GM18867 (cell line): ENCODE measurements at regions not wholly inside any gene's neighbourhood (a gene's known extent, or its start where the extent isn't known, plus 50 kb on each side); places are given as distances from the start of the nearest gene placed in this dataset.
A peak's percentile ranks its signal among the peaks of the same experiment; 100 is the strongest.
"Not testable (repeated sequence)": the region's sequence is repeated elsewhere in the genome, so short reads cannot be mapped to it uniquely, and the experiment has no call there.

ENCODE experiments used
- ATAC-seq: cut with Tn5 transposase; IDR thresholded peaks from one replicate; pipeline ENCODE4 v1.9.1; 2021; ENCODE audit warnings: mild to moderate bottlenecking, moderate library complexity; ENCODE audit not compliant: unreplicated experiment

DNA sequence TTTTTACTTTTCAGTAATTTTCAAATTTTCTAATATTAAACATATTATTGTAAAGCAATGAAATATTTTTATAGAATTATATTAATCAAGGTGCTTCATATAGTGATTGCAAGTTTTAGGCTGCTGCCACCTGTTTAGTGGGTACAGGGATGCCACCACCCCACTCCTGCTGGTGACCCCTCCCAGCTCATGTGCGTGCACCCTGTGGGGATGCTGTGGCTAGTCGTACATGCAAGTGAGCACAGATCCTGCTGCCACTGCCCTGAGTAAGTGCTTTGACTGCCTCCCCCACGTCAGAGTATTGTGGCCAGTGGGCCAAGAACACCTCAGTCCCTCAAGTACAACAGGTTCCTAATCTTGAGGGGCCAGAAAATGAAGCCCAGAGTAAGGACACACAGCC, 320.1 kb upstream of the DDI1 start:
- no peak for ATAC-seq

DNA sequence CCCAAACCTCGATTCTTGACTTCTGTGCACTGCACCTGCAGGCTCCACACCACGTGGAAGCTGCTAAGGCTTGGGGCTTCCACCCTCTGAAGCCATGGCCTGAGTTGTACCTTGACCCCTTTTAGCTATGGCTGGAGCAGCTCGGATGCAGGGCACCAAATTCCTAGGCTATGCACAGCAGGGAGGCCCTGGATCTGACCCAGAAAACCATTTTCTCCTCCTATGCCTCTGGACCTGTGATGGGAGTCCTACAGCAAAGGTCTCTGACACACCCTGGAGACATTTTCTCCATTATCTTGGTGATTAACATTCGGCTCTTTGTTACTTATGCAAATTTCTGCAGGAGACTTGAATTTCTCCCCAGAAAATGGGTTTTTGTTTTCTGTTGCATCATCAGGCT, 309.2 kb upstream of the DDI1 start:
- ATAC-seq = no peak

DNA sequence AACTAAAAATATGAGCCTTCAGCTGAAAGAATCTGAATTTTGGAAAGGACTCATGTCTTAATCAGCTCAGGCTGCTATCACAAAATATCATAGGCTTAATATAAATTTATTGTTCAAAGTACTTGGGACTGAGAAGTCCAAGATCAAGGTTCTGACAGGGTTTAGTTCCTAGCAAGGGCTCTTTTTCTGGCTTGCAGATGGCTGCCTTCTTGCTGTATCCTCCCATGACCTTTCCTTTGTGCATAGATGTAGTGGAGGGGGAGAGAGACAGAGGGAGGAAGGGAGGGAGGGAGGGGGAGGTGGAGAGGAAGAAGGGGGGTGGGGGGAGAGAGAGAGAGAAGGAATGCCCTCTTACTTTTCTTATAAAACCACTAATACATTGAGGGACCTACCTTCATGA, 306.8 kb upstream of the DDI1 start:
- no peak for ATAC-seq

GRCh38 chr11:103730131-103730940, 306.1 kb upstream of the DDI1 start:
- ATAC-seq = no peak

DNA sequence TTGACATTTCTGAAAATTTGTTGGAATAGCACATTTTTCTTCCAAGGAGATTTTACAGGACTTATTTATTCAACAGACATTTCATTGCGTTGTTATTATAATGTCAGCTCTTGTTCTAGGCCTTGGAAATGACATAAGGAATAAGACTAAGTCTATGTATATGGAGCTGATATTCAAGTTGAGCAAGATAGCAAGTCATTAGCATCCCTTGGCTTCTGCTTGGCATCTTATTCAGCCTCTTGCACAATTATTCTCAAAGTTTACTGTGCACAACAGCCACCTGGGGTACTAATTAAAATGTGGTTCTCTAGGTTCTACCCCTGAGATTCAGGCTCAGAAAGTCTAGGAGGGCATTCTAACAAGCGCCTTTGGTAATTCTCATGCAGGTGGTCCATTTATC, 304.8 kb upstream of the DDI1 start:
- no peak for ATAC-seq

- no peak for ATAC-seq
Measured at GRCh38 chr11:103733889-103734288, 302.6 kb upstream of the DDI1 start.

DNA sequence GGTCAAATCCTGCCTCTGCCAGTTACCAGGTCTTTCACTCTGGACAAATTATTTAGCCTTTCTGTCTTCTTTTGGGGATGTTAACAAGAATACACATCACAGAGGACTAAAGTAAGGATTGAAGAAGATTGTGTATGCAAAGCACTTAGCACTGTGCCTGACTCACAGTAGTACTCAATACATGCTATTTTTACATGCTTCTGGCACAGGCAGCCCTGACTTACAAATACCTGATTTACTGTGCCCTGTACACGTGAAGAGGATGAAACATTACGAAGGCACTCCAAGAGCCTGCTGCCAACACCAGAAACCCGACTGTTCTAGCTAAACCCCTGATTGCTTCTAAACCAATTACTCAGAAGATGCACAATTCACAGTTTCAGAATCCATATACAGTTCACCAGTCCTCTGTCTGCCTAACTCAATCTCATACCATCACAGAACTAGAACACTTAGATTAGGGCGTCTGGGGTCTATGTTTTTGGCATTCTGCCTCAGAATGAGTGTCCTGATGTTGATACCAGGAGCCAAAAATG, 300.9 kb upstream of the DDI1 start:
- ATAC-seq = no peak

DNA sequence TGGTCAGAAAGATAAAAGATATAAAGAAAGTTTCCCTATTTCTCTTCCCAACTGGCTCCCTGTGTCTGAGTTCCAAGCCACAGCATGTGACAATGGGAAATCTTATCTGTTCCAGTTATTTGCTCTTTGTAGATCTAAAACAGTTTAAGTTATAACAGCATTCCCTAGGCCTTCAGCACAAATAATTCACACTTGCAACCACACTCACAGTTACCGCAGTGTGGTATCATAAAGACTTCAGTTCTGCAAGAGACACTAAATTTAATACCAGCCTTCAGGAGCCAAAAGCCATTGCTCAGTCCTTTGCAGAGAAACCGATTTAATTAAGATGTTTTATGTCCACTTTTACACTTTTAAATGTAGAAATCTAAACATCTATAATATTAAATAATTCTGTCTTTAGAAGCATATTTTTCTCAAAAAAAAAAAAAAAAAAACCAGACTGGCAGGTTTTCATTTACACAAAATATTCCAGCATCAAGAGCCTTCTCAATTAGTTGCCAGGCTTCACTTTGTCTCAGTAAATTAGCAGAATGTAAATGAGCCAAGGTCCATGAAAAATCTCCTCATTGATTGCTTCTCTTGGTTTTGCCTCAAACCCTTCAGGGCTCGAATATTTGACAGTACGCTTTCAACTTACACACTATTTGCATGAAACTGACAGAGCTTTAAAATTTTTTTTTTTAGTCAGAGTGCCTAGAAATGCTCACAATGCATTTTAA, 300.0 kb upstream of the DDI1 start:
- ATAC-seq = no peak

DNA sequence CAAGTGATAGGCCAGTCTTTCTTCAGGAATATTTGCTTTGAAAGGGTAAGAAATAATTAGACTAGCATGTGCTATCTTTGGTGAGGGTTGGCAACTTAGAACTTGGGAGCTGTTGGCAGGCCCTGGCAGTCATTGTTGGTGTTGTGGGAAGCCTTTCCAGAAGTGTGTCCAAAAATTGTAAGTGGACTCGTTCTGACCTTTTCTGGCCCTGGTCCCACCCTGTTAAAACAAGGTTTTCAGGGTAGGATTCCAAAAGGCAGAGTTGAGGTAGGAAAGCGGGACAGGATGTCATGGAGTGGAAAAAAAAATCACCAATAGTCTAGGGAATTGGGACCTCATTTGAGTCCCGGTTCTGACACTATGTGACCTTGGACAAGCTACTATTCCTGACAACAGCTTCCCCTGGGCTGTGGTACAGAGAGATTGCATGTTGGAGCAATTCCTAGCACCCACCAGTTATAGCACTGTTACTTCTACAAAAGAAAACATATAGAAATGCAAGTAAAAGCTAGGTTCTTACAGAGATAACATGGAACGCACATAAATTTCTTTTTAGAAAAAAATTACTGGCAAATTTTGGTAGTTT, 299.3 kb upstream of the DDI1 start:
- no peak for ATAC-seq

DNA sequence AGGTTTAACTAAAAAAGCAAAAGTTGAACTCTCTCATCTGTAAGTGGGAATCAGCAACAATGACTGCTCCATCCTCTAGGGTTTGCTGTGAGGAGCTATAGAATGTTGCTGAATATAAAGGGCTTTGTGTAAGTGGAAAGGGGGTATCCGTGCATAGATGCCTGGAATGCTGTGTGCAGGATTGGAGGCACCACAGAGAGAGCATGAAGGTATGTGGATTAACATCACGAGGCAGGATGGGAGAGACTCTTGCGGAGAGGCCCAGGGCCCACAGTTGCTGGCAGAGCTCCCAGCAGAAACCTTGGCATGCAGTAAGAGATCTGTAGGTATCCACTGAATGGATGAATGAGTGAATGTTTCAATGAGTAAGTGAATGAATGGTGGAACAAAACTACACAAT, 298.7 kb upstream of the DDI1 start:
- no peak for ATAC-seq

GRCh38 chr11:103739074-103739796, 297.2 kb upstream of the DDI1 start:
- not testable (repeated sequence) for ATAC-seq

DNA sequence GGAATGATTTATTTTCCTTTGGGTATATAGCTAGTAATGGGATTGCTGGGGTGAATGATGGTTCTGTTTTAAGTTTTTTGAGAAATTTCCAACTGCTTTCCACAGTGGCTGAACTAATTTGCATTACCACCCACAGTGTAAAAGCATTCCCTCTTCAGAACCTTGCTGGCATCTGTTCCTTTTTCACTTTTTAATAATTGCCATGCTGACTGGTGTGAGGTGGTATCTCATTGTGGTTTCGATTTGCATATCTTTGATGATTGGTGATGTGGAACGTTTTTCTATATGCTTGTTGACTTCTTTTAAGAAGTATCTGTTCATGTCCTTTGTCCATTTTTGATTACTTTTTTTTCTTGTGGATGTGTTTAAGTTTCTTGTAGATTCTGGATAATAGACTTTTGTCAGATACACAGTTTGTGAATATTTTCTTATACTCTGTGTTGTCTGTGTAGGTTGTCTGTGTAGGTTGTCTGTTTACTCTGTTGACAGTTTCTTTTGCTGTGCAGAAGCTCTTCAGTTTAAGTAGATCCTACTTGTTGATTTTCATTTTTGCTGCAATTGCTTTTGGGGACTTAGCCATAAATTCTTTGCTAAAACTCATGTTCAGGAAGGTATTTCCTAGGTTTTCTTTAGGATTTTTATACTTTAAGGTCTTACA, 291.8 kb upstream of the DDI1 start:
- ATAC-seq = peak; percentile 79

DNA sequence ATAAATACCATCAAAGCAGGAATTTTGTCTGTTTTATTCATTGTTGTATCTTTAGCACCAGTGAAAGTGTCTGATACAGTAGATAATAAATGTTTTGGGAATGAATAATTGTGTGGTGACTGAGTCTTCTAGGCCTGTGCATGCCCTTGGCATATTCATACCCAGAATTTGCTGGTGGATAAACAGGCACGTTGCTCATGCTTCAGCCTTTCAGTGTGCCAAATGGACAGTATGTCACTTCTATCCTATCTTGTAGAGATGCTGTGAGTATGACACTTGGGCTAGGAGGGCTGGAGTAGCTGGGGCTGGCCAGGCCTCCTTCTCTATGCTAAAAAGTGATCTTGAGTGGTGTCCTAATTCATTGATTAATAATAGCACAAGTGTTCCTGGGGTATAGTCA, 287.3 kb upstream of the DDI1 start:
- no peak for ATAC-seq

DNA sequence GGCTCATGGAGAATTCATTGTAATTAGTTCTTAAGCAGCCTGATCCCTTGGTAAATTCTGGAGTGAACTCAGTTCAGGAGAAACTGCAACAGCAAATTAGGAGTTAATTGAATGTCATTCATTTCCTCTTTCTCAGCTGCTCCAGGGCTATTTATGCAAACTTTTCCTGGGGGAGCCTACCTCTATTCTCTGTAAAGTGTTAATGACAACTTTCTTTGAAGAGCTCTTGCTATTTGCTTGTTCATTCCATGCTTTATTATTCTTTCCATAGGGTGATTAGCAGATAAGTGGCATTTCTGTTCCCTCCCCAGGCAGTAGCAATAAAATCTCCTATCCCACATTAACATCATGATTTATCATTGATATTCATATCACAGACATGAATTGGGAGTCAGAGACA, 267.6 kb upstream of the DDI1 start:
- ATAC-seq = no peak

DNA sequence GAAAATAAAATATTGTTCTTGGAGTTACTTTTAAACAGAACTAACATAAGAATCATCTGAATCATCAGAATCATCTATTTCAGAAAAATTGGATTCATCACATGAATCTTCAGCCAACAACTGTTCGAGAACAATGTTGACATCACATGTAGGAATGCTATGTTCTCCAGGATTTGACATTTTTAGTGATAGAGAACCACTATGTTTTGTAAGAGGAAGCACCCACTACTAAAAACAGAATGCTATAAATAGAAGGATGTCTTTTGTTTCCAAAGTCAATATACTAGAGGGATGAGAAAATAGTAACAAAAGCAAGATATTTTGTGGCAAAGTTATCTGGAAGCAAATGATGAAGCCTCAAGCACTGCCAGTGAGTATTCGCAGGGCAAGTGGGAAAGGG, 263.4 kb upstream of the DDI1 start:
- no peak for ATAC-seq

DNA sequence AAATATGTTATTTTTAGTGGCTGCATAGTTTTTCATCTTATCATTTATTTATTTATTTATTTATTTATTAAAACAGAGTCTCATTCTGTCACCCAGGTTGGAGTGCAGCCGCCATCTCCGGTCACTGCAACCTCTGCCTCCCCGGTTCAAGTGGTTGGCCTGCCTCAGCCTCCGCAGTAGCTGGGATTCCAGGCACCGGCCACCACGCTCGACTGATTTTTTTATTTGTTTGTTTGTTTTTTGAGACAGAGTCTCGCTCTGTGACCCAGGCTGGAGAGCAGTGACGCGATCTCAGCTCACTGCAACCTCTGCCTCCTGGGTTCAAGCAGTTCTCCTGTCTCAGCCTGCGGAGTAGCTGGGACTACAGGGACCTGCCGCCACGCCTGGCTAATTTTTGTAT, 262.9 kb upstream of the DDI1 start:
- no peak for ATAC-seq

DNA sequence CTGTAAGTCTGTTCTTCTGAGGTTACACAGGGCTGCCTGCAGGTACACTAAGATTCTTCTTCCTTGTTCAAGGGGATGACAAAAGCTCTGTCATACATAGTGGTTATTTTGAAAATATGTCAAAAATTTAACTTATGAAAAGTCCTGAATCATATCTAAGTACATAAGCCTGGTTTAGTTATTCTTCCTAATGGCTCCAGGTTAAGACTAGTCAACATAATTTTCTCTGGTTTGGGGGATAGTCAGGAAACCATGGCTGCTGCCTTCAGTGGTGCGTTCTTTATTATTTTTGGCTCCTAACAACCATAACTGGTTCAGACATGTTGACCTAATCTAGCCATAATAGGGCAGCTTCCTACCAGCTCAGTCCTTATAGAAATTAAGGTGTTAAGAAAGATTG, 257.4 kb upstream of the DDI1 start:
- no peak for ATAC-seq

GRCh38 chr11:103789952-103790351, 246.5 kb upstream of the DDI1 start:
- ATAC-seq = no peak

DNA sequence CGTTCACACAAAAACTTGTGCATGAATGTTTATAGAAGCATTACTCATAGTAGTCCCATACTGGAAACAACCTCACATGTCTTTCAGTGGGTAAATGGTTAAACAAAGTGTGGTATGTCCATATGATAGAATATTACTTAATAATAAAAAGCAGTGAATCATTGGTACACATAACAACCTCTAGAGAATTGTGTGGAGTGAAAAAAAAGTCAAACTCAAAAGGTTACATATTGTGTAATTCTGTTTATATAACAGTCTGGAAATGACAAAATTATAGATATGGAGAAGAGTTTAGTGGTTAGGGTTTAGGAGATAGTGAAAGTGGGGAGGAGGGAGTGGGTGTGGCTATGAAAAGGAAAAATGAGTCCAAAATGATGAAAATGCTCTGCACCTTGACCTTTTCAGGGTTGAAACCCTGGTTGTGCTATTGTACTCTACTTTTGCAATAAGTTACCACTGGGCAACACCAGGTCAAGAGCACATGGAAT, 243.4 kb upstream of the DDI1 start:
- no peak for ATAC-seq

DNA sequence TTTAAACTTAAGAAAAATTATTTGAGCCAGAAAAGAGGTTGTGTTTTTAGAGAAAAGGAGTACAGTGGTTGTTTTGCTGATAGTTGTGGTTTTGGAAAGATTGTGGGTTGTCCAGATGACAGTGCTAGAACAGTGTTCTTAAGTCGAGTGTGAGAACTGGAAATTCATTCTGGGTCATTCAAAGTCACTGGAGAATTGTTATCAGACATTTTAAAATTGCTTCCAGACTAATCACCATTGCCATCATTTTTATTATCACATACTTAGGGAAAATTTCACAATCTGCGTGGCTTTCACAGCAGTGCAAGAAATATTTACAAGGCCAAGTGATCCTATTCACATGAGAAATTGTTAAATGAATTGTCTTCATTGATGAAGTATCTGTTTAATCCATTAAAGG, 242.2 kb upstream of the DDI1 start:
- no peak for ATAC-seq

DNA sequence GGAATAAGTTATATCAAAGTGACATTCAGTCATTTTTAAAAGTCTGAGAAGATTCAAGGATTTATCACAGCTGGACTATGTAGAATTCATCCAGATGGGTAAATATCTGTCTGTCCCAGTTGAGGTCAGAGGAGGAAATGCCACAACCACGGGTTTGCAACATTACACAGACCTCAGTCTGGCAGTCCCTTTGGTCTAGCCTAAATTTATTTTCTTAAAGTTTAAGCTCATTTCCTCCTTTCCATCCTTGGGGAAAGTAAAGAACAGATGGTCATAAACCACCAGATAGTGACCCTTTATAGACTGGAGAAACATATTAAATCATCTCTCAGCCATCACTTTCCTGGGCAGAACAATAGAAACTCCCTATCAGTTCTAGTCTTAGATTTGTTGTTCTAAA, 238.4 kb upstream of the DDI1 start:
- no peak for ATAC-seq
